Right lobe of liver (tissue), 6 donors: ENCODE measurements at regions not wholly inside any gene's neighbourhood (a gene's known extent, or its start where the extent isn't known, plus 50 kb on each side); places are given as distances from the start of the nearest gene placed in this dataset.

Experiments used
- ATAC-seq, 4 donors: fragments of 200-7000 bp; cut with Tn5 transposase; one replicate each; pipeline ENCODE4 v1.9.1; 2020; ENCODE audit warnings: mild to moderate bottlenecking in 4 of 4, moderate library complexity in 4 of 4
- DNase-seq, 3 donors: peaks; one replicate each; pipeline ENCODE4 v3.0.0-alpha.2; 2020
- H3K27ac ChIP-seq, 3 donors: fragments of 200-600 bp; one replicate each; pipeline ENCODE4 v1.8.0; 2022
- H3K27me3 ChIP-seq, 2 donors: fragments of 200-600 bp; one replicate each; pipeline ENCODE4 v1.8.0; 2022
- H3K36me3 ChIP-seq, 4 donors: fragments of 200-600 bp; sonication (generic) in 1 of 4; one replicate each; pipeline versions ENCODE4 v1.5.1 to v1.8.0; 2017 to 2022; ENCODE audit warnings: control low read depth in 1 of 4
- H3K4me1 ChIP-seq, 4 donors: fragments of 200-600 bp; sonication (generic) in 1 of 4; one replicate each; pipeline versions ENCODE4 v1.5.1 to v1.8.0; 2017 to 2022; ENCODE audit warnings: control low read depth in 1 of 4
- H3K4me3 ChIP-seq, 3 donors: fragments of 200-600 bp; one replicate each; pipeline ENCODE4 v1.8.0; 2022
- H3K9me3 ChIP-seq, 4 donors: fragments of 200-600 bp; sonication (generic) in 1 of 4; one replicate each; pipeline versions ENCODE4 v1.5.1 to v1.8.0; 2017 to 2022; ENCODE audit warnings: control low read depth in 1 of 4
- CTCF ChIP-seq, 4 donors: fragments of 200-600 bp in 3 of 4; fragments of 450-650 bp in 1 of 4; IDR thresholded peaks; one replicate each; pipeline versions ENCODE4 v1.5.1 to v1.8.0; 2016 to 2022; ENCODE audit warnings: antibody characterized with exemption in 4 of 4, mild to moderate bottlenecking in 2 of 4
- POLR2A ChIP-seq: fragments of 450-650 bp; IDR thresholded peaks from one replicate; pipeline ENCODE4 v1.6.1; 2017; ENCODE audit warnings: antibody characterized with exemption, mild to moderate bottlenecking
- WGBS: methylation state at CpG from one replicate; pipeline ENCODE4 v1.1.6; 2018; ENCODE audit warnings: low coverage, low lambda C conversion rate; ENCODE audit not compliant: insufficient coverage; ENCODE audit errors: missing lambda C conversion rate; 5-methylcytosine and 5-hydroxymethylcytosine counted together
- intact Hi-C, 2 donors: fragments of 100-400 bp; cut with DNase I; formaldehyde crosslinking; loops; one replicate each; pipeline versions ENCODE4 v1.11.2 to v1.14.1; 2022
- donor health status: DM: no; HTN: yes; CAD: no.
- donor health status: DM: no; HTN: no; CAD: no.
- donor health status: DM: no; HTN: no; CAD: no.
- donor health status: DM: no; HTN: yes; CAD: no.
- donor health status: DM: no; HTN: yes; CAD: no.

- Histone ChIP-seq H3K4me1 (no peaks in the 10 kb centered on the region), H3K27me3 (no peaks in the 10 kb centered on the region), H3K27ac (no peak overlapping the region), H3K9me3 (no peaks in the 10 kb centered on the region), H3K36me3 (no peaks in the 10 kb centered on the region), H3K4me3 (no peak overlapping the region)
- TF ChIP-seq POLR2A (no peak), CTCF (IDR thresholded peaks at IDR 0.05) (no peak)
- 89% methylated on average over 2 of the region's 2 CpGs for whole genome bisulfite sequencing
- DNase-seq = no peak
- intact Hi-C loops = no loop called here
- no peak for ATAC-seq
These were observed 515.3 kb downstream of the RMST start for GRCh38 chr12:97977870-97978405.

GRCh38 chr12:97982684-97983083, 520.1 kb downstream of the RMST start:
- no peak for DNase-seq
- no peak for TF ChIP-seq POLR2A
- intact Hi-C loops = no loop called here
- H3K36me3 ChIP-seq = no peaks in the 10 kb centered on the region
- no peak for ATAC-seq
- H3K9me3 ChIP-seq = no peaks in the 10 kb centered on the region
- no peaks in the 10 kb centered on the region for H3K27me3 ChIP-seq
- no peak overlapping the region for H3K4me3 ChIP-seq
- no peak overlapping the region for H3K27ac ChIP-seq
- 83% methylated on average over 3 of the region's 3 CpGs for WGBS
- H3K4me1 ChIP-seq = no peaks in the 10 kb centered on the region

GRCh38 chr12:97983796-97984195, 521.2 kb downstream of the RMST start:
- Histone ChIP-seq H3K27ac (no peak overlapping the region), H3K27me3 (no peaks in the 10 kb centered on the region), H3K4me1 (no peaks in the 10 kb centered on the region), H3K9me3 (no peaks in the 10 kb centered on the region), H3K4me3 (no peak overlapping the region), H3K36me3 (no peaks in the 10 kb centered on the region)
- no peak for TF ChIP-seq POLR2A
- no peak for TF ChIP-seq CTCF (IDR thresholded peaks at IDR 0.05)
- intact Hi-C loops = no loop called here
- ATAC-seq = no peak
- 29% methylated on average over 3 of the region's 3 CpGs for WGBS
- no peak for DNase-seq

DNA sequence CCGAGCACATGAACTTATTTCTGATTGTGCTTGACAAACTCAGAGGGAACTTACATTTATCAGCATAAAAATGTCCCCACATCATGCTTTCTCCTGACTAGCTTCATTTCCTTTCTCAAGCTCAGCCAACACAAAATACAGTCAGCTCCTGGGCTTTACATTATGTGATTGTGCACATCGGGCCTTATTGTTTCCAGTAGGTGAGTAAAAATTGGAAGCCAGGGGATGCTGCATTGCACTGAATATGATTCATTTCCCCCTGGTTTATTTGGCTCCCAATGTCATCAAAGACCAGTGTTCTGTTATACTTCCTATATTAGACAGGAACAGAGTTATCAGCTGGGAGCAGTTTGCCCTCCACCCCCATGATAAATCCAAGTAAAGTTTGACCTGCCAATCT, 521.8 kb downstream of the RMST start:
- Histone ChIP-seq H3K27me3 (no peaks in the 10 kb centered on the region), H3K4me1 (no peaks in the 10 kb centered on the region), H3K36me3 (no peaks in the 10 kb centered on the region), H3K27ac (no peak overlapping the region), H3K4me3 (no peak overlapping the region), H3K9me3 (no peaks in the 10 kb centered on the region)
- ATAC-seq (no peak), DNase-seq (no peak)
- no peak for TF ChIP-seq POLR2A
- TF ChIP-seq CTCF (IDR thresholded peaks at IDR 0.05) = no peak
- intact Hi-C loops = no loop called here
- 31% methylated on average over 2 of the region's 2 CpGs for WGBS

DNA sequence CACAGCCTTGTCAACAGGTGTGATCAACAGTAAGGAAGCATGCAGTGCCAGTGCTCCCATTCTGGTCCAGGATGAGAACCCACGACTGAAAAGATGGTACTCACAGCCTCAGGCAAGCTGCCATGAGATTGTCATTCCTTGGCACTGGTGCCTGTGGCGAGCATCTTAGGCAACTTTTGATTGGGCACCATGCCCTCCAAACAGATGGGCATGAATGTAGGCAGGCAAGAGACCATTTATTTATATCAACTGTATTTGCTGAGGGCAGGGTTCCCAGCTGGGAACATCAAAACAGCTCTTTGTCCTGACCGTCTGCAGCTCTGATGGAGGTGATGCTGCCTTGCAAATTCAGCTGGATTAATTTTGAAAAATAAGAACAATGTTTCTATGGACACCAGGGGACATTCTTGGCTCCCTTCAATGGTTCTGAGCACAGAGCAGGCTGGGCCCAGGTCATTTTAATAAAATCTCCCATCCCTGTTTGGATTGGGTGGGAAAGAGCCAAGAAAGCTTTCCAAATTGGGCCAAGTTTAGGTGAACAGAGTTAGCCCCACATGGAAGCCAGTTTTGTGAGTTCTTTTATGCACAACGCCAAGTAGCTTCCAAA, 522.5 kb downstream of the RMST start:
- Histone ChIP-seq H3K4me1 (no peaks in the 10 kb centered on the region), H3K27ac (no peak overlapping the region), H3K36me3 (no peaks in the 10 kb centered on the region), H3K4me3 (no peak overlapping the region), H3K27me3 (no peaks in the 10 kb centered on the region), H3K9me3 (no peaks in the 10 kb centered on the region)
- TF ChIP-seq POLR2A (no peak), CTCF (IDR thresholded peaks at IDR 0.05) (no peak)
- intact Hi-C loops = no loop called here
- whole genome bisulfite sequencing = 47% methylated on average over 2 of the region's 4 CpGs
- ATAC-seq (no peak), DNase-seq (no peak)
